Endothelial cell of umbilical vein (primary cell): ENCODE measurements at regions not wholly inside any gene's neighbourhood (a gene's known extent, or its start where the extent isn't known, plus 50 kb on each side); places are given as distances from the start of the nearest gene placed in this dataset.
"Not testable (repeated sequence)": the region's sequence is repeated elsewhere in the genome, so short reads cannot be mapped to it uniquely, and the experiment has no call there.

ENCODE experiments used
- BruUV-seq: library from RNA; stranded (reverse); fragments of 400-500 nt; replicated peaks from 2 replicates; lab custom pipeline; 2021; lab: Mats Ljungman, UMichigan
- CTCF ChIA-PET: fragments of 300-600, 350-600 bp; sonication (Branson Sonifier 250); formaldehyde crosslinking; loops from one replicate; lab custom pipeline; 2021; ENCODE audit warnings: antibody characterized with exemption, inconsistent platforms; lab: Charles Lee
- POLR2A ChIA-PET: fragments of 300-600, 350-600 bp; sonication (Branson Sonifier 250); formaldehyde crosslinking; loops from one replicate; lab custom pipeline; 2021; ENCODE audit warnings: antibody characterized with exemption, inconsistent platforms; lab: Charles Lee
- DNase-seq: peaks from one replicate; pipeline ENCODE4 v3.0.0-alpha.2; 2011; ENCODE audit warnings: low read depth, low spot score
- FAIRE-seq: peaks from 2 replicates; lab custom pipeline; 2011; peaks lifted over from hg19 to GRCh38; lab: Jason Lieb, UNC
- H2AFZ ChIP-seq: 2 replicates; pipeline ENCODE4 v1.6.0; 2012; ENCODE audit warnings: low read depth, low read length, control low read depth, inconsistent platforms
- H3K27ac ChIP-seq: 2 replicates; pipeline ENCODE4 v1.5.1; 2011; ENCODE audit warnings: low read depth, mild to moderate bottlenecking, control low read depth, low read length, moderate library complexity; ENCODE audit not compliant: insufficient read depth
- H3K27me3 ChIP-seq, 2 experiments: 2 replicates each; pipeline versions ENCODE4 v1.6.0 to v1.6.1; 2011; ENCODE audit warnings: low read length in 2 of 2, mixed read lengths in 1 of 2; ENCODE audit not compliant: control insufficient read depth in 2 of 2, insufficient read depth in 2 of 2
- H3K36me3 ChIP-seq, 2 experiments: 2 replicates in 1 of 2; 3 replicates in 1 of 2; pipeline ENCODE4 v1.5.1; 2011; ENCODE audit warnings: low read length in 2 of 2, mild to moderate bottlenecking in 1 of 2, moderate library complexity in 1 of 2; ENCODE audit not compliant: control insufficient read depth in 2 of 2, insufficient read depth in 2 of 2; ENCODE audit errors: extremely low read depth in 1 of 2
- H3K4me1 ChIP-seq: 3 replicates; pipeline ENCODE4 v1.5.1; 2011; ENCODE audit warnings: mild to moderate bottlenecking, low read length; ENCODE audit not compliant: control insufficient read depth, insufficient read depth; ENCODE audit errors: extremely low read depth
- H3K4me2 ChIP-seq: 2 replicates; pipeline ENCODE4 v1.6.1; 2011; ENCODE audit warnings: low read length, control low read depth, mixed read lengths; ENCODE audit not compliant: insufficient read depth
- H3K4me3 ChIP-seq, 3 experiments: fragments of 200-600 bp in 1 of 3; sonication (generic), shearing (Covaris generic) in 1 of 3; replicated peaks in 1 of 3; 2 replicates each; pipeline ENCODE4 v1.5.1; 2011 to 2016; ENCODE audit warnings: control low read depth in 3 of 3, low read length in 3 of 3, mild to moderate bottlenecking in 2 of 3, inconsistent platforms in 1 of 3, low read depth in 1 of 3, moderate library complexity in 1 of 3; ENCODE audit not compliant: insufficient read depth in 1 of 3
- H3K79me2 ChIP-seq: 2 replicates; pipeline ENCODE4 v1.6.0; 2012; ENCODE audit warnings: low read length, inconsistent platforms; ENCODE audit not compliant: control insufficient read depth, insufficient read depth
- H3K9ac ChIP-seq: replicated peaks from 2 replicates; pipeline ENCODE3; 2011; ENCODE audit warnings: low read length, control low read depth; ENCODE audit not compliant: insufficient read depth; ENCODE audit errors: extremely low read depth
- H3K9me1 ChIP-seq: replicated peaks from 3 replicates; pipeline ENCODE4 v1.6.0; 2011; ENCODE audit warnings: mild to moderate bottlenecking, low read length; ENCODE audit not compliant: control insufficient read depth, insufficient read depth; ENCODE audit errors: extremely low read depth
- H3K9me3 ChIP-seq: replicated peaks from 2 replicates; pipeline ENCODE4 v1.5.1; 2012; ENCODE audit warnings: low read length, inconsistent platforms; ENCODE audit not compliant: control insufficient read depth, insufficient read depth
- H4K20me1 ChIP-seq: replicated peaks from 2 replicates; pipeline ENCODE3; 2011; ENCODE audit warnings: mild to moderate bottlenecking, low read length; ENCODE audit not compliant: control insufficient read depth, insufficient read depth; ENCODE audit errors: extremely low read depth
- FOS ChIP-seq: IDR thresholded peaks from 2 replicates; pipeline ENCODE4 v1.6.1; 2011; ENCODE audit warnings: mild to moderate bottlenecking, low read length, moderate library complexity, borderline replicate concordance; ENCODE audit not compliant: insufficient read depth
- GATA2 ChIP-seq: IDR thresholded peaks from 2 replicates; pipeline ENCODE4 v1.7.0; 2011; ENCODE audit warnings: low read depth, mild to moderate bottlenecking, moderate library complexity, mixed read lengths, low read length; ENCODE audit not compliant: insufficient read length, insufficient read depth
- JUN ChIP-seq: IDR thresholded peaks from 2 replicates; pipeline ENCODE4 v1.6.1; 2011; ENCODE audit warnings: borderline replicate concordance, low read depth; ENCODE audit not compliant: insufficient read length, insufficient read depth
- dilution Hi-C: fragments of 300-500 bp; cut with MboI; formaldehyde crosslinking; loops from one replicate; pipeline ENCODE4 v1.15.0; 2019; ENCODE audit warnings: low sequenced_read_pairs; ENCODE audit not compliant: extremely low pct_ligation_motif_present
- intact Hi-C: fragments of 100-400 bp; cut with micrococcal nuclease; formaldehyde crosslinking; loops from one replicate; pipeline ENCODE4 v1.10.0; 2022

- no peaks in the 10 kb centered on the region for H3K9me1 ChIP-seq
- H3K4me3 ChIP-seq: no peak overlapping the region
- H3K4me2 ChIP-seq: no peak overlapping the region
- no peak for TF ChIP-seq GATA2
- peak; percentile 86 for TF ChIP-seq FOS
- peak; percentile 90 for TF ChIP-seq JUN
- no peaks in the 10 kb centered on the region for H4K20me1 ChIP-seq
- no TSS peak for BruUV-seq
- intact Hi-C loops: loop anchor here (5.0 kb wide), 1 partner anchor 83 kb away; no protein-coding TSS in a partner anchor
- DNase-seq: peak; percentile 74
- H3K79me2 ChIP-seq: no peaks in the 10 kb centered on the region
- no peaks in the 10 kb centered on the region for H3K36me3 ChIP-seq
- H3K4me1 ChIP-seq: peaks cover 15% of the 10 kb centered on the region
- no peaks in the 10 kb centered on the region for H3K9me3 ChIP-seq
- ChIA-PET CTCF (interaction anchor here (0.7 to 1.0 kb wide), 3 partner anchors 10 to 1069 kb away, joined by 3 to 4 read pairs (median 3); no protein-coding TSS in a partner anchor), POLR2A (no interaction called here)
- H2AFZ ChIP-seq: no peak overlapping the region
- H3K27me3 ChIP-seq: no peaks in the 10 kb centered on the region
- peak; percentile 86 for FAIRE-seq
- no peak overlapping the region for H3K9ac ChIP-seq
- dilution Hi-C loops: no loop called here
- no peak overlapping the region for H3K27ac ChIP-seq
Observed at GRCh38 chr7:32670110-32671025, 175.1 kb downstream of the AVL9 start.

DNA sequence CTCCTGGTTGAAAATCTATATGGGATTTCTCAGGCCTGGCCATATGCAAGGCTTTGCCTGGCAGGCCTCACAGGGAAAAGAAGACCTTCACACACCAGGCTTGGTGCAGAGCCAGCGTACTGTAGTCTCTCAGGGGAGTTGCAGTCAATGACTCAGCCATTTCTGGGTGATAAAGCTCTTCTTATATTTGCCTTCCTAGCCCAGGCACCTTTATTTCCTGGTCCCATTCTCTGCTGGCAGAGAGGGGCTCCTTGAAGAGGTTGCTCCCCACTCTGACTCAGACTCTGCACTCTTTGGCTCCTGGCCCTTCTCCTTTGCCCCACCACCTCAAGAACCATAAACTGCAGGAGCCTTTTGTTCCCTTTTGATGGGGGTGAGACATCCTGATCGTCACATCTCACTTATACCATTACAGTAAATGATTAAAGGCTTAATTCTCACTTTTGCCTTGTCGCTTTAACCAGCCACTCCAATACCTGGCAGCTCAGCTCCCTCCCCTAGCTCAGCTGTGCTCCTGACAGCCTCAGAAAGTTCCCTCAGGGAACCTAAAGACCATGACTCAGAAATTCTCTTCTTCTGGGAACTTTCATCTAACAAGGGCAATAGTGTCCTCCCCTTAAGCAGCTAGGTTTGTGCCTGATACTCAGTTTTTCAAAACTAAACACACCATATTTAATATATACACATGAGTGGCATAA lies 174.0 kb downstream of the AVL9 start:
- H3K36me3 ChIP-seq, H3K4me3 ChIP-seq, H3K9ac ChIP-seq, H4K20me1 ChIP-seq, H3K79me2 ChIP-seq, H3K9me1 ChIP-seq, intact Hi-C loops, dilution Hi-C loops, H3K27me3 ChIP-seq, POLR2A ChIA-PET, BruUV-seq, H3K4me2 ChIP-seq, H3K9me3 ChIP-seq: not testable (repeated sequence)
- H3K4me1 ChIP-seq: peaks cover 15% of the 10 kb centered on the region
- FAIRE-seq: peak; percentile 18
- DNase-seq: peak; percentile 14
- CTCF ChIA-PET: interaction anchor here (0.9 to 1.0 kb wide), 2 partner anchors 9 to 81 kb away, joined by 3 to 4 read pairs; no protein-coding TSS in a partner anchor
- peak overlapping the region; percentile 48 for H2AFZ ChIP-seq
- H3K27ac ChIP-seq: peak overlapping the region; percentile 34

DNA sequence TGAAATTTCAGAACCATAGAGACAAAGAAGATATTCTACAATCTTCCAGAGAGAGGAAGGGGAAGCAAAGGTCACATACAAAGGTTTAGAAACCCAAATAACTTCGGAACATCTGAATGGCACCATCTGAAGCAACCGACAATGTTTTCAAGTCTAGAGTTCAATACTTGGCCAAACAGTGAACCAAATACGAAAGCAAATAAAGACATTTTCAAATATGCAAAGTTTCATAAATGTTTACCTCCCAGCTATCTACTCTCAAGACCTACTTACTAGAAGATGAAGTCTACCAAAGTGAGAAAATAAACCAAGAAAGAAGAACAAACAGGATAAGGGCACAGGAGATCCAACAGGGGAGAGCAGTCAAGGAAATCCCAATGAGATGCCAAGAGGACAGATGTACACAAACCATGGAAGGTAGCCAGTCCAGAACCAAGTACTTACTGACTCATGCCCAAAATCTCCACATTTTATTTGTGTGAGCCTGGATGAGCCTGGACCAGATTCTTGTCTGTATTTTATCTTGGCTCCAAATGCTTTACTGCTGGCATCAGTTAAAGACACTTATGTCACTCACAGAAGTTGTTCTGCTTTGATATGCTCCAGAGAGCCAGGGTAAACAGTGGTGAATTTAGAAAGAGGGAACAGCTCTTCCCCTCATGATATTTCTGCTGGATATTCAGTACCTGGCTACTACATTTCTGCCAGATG lies 173.3 kb downstream of the AVL9 start:
- H3K79me2 ChIP-seq, H4K20me1 ChIP-seq, CTCF ChIA-PET, FAIRE-seq, DNase-seq, H3K27me3 ChIP-seq, POLR2A ChIA-PET, H3K27ac ChIP-seq, H3K9me1 ChIP-seq, H3K9me3 ChIP-seq, H3K4me3 ChIP-seq, dilution Hi-C loops, H3K4me2 ChIP-seq, H2AFZ ChIP-seq, intact Hi-C loops, H3K36me3 ChIP-seq, H3K9ac ChIP-seq, BruUV-seq: not testable (repeated sequence)
- H3K4me1 ChIP-seq: peaks cover 15% of the 10 kb centered on the region
